Esophagus muscularis mucosa (tissue), 4 donors: ENCODE measurements at regions not wholly inside any gene's neighbourhood (a gene's known extent, or its start where the extent isn't known, plus 50 kb on each side); places are given as distances from the start of the nearest gene placed in this dataset.

Experiments
- DNase-seq: peaks from one replicate; pipeline ENCODE4 v3.0.0-alpha.2; 2017; ENCODE audit errors: extremely low spot score
- H3K27ac ChIP-seq, 4 donors: fragments of 200-600 bp; sonication (generic); replicated peaks in 1 of 4; 1 replicate in 3 of 4; 2 replicates in 1 of 4; pipeline ENCODE4 v1.5.1; 2016 to 2019; ENCODE audit warnings: mild to moderate bottlenecking in 1 of 4
- H3K27me3 ChIP-seq, 4 donors: fragments of 200-600 bp; sonication (generic); one replicate each; pipeline versions ENCODE4 v1.5.1 to v1.6.0; 2016 to 2019
- H3K36me3 ChIP-seq, 4 donors: fragments of 200-600 bp; sonication (generic); one replicate each; pipeline ENCODE4 v1.5.1; 2016 to 2019
- H3K4me1 ChIP-seq, 4 donors: fragments of 200-600 bp; sonication (generic); one replicate each; pipeline ENCODE4 v1.5.1; 2016 to 2019
- H3K4me3 ChIP-seq, 4 donors: fragments of 200-600 bp; sonication (generic); 1 replicate in 2 of 4; 2 replicates in 2 of 4; pipeline ENCODE4 v1.5.1; 2016 to 2019; ENCODE audit warnings: mild to moderate bottlenecking in 4 of 4, moderate library complexity in 1 of 4
- H3K9me3 ChIP-seq, 4 donors: fragments of 200-600 bp; sonication (generic); 1 replicate in 3 of 4; 2 replicates in 1 of 4; pipeline ENCODE4 v1.5.1; 2016 to 2019
- CTCF ChIP-seq, 3 experiments: fragments of 200-600 bp in 2 of 3; fragments of 450-650 bp in 1 of 3; sonication (generic) in 2 of 3; IDR thresholded peaks; one replicate each; pipeline ENCODE4 v1.5.1; 2017 to 2019; ENCODE audit warnings: antibody characterized with exemption in 3 of 3, mild to moderate bottlenecking in 2 of 3, moderate library complexity in 1 of 3
- EP300 ChIP-seq: sonication (generic); formaldehyde crosslinking; IDR thresholded peaks from one replicate; pipeline ENCODE4 v1.6.1; 2017; ENCODE audit warnings: antibody characterized with exemption
- POLR2A ChIP-seq: fragments of 450-650 bp; IDR thresholded peaks from one replicate; pipeline ENCODE4 v1.6.1; 2017; ENCODE audit warnings: antibody characterized with exemption, moderate library complexity, mild to moderate bottlenecking, low read depth
- POLR2AphosphoS5 ChIP-seq, 2 donors: sonication (generic); formaldehyde crosslinking; IDR thresholded peaks; one replicate each; pipeline ENCODE4 v1.6.1; 2017; ENCODE audit warnings: antibody characterized with exemption in 2 of 2
- WGBS: methylation state at CpG from one replicate; pipeline ENCODE4 v1.1.5; 2018; 5-methylcytosine and 5-hydroxymethylcytosine counted together
- intact Hi-C: fragments of 100-400 bp; cut with DNase I; formaldehyde crosslinking; loops from one replicate; pipeline ENCODE4 v1.15.1; 2023

- Histone ChIP-seq H3K4me3 (no peak overlapping the region), H3K27me3 (peaks cover 0 to 21% (median 0%) of the 10 kb centered on the region in 4 donors), H3K36me3 (no peaks in the 10 kb centered on the region), H3K9me3 (peaks cover 0 to 2% (median under 1%) of the 10 kb centered on the region in 4 donors), H3K27ac (no peak overlapping the region), H3K4me1 (no peaks in the 10 kb centered on the region)
- TF ChIP-seq POLR2AphosphoS5 (IDR thresholded peaks at IDR 0.05) (no peak), CTCF (IDR thresholded peaks at IDR 0.05) (no peak), EP300 (no peak), POLR2A (no peak)
- 73% methylated on average over 3 of the region's 3 CpGs for WGBS
- no peak for DNase-seq
- intact Hi-C loops, result no loop called here
Measured at GRCh38 chr17:34051046-34051445, 204.0 kb upstream of the CCL2 start.

- Histone ChIP-seq H3K4me3 (no peak overlapping the region), H3K4me1 (no peaks in the 10 kb centered on the region), H3K9me3 (peaks cover 0 to 4% (median 0%) of the 10 kb centered on the region in 4 donors), H3K27me3 (peaks cover 0 to 18% (median 0%) of the 10 kb centered on the region in 4 donors), H3K36me3 (no peaks in the 10 kb centered on the region), H3K27ac (no peak overlapping the region)
- DNase-seq, result no peak
- WGBS, result 71% methylated on average over 1 of the region's 1 CpG
- intact Hi-C loops, result no loop called here
- TF ChIP-seq POLR2AphosphoS5 (IDR thresholded peaks at IDR 0.05), result no peak
Measured at GRCh38 chr17:34054495-34054894, 200.6 kb upstream of the CCL2 start.

GRCh38 chr17:34055606-34056005, 199.5 kb upstream of the CCL2 start:
- 47% methylated on average over 3 of the region's 3 CpGs for WGBS
- Histone ChIP-seq H3K27ac (no peak overlapping the region), H3K4me3 (no peak overlapping the region), H3K9me3 (peaks cover 0 to 6% (median 0%) of the 10 kb centered on the region in 4 donors), H3K36me3 (no peaks in the 10 kb centered on the region), H3K4me1 (no peaks in the 10 kb centered on the region), H3K27me3 (peaks cover 0 to 19% (median 0%) of the 10 kb centered on the region in 4 donors)
- TF ChIP-seq EP300 (no peak), CTCF (IDR thresholded peaks at IDR 0.05) (no peak), POLR2AphosphoS5 (IDR thresholded peaks at IDR 0.05) (no peak), POLR2A (no peak)
- DNase-seq, result no peak
- intact Hi-C loops, result no loop called here

GRCh38 chr17:34059423-34060220, 195.5 kb upstream of the CCL2 start:
- 92% methylated on average over 10 of the region's 10 CpGs for WGBS
- Histone ChIP-seq H3K27me3 (peaks cover 0 to 11% (median 0%) of the 10 kb centered on the region in 4 donors), H3K4me3 (no peak overlapping the region), H3K27ac (no peak overlapping the region), H3K4me1 (no peaks in the 10 kb centered on the region), H3K36me3 (no peaks in the 10 kb centered on the region), H3K9me3 (peaks cover 0 to 6% (median 0%) of the 10 kb centered on the region in 4 donors)
- TF ChIP-seq POLR2A (no peak), CTCF (IDR thresholded peaks at IDR 0.05) (no peak), EP300 (no peak), POLR2AphosphoS5 (IDR thresholded peaks at IDR 0.05) (no peak)
- intact Hi-C loops, result no loop called here
- no peak for DNase-seq

- intact Hi-C loops, result no loop called here
- WGBS, result 75% methylated on average over 3 of the region's 3 CpGs
- TF ChIP-seq POLR2A (no peak), POLR2AphosphoS5 (IDR thresholded peaks at IDR 0.05) (no peak), EP300 (no peak), CTCF (IDR thresholded peaks at IDR 0.05) (no peak)
Measured at GRCh38 chr17:34066528-34066927, 188.6 kb upstream of the CCL2 start.

More at GRCh38 chr17:34066528-34066927, 188.6 kb upstream of the CCL2 start:
- peaks cover 0 to 5% (median 0%) of the 10 kb centered on the region in 4 donors for H3K27me3 ChIP-seq
- no peaks in the 10 kb centered on the region for H3K9me3 ChIP-seq
- DNase-seq, result no peak
- H3K27ac ChIP-seq, result no peak overlapping the region
- no peaks in the 10 kb centered on the region for H3K4me1 ChIP-seq
- no peaks in the 10 kb centered on the region for H3K36me3 ChIP-seq
- no peak overlapping the region for H3K4me3 ChIP-seq
